Heart right ventricle (tissue), 16 donors: ENCODE measurements at regions not wholly inside any gene's neighbourhood (a gene's known extent, or its start where the extent isn't known, plus 50 kb on each side); places are given as distances from the start of the nearest gene placed in this dataset.

ENCODE experiments used
- ATAC-seq, 8 donors: fragments of 200-7000 bp; cut with Tn5 transposase; one replicate each; pipeline ENCODE4 v1.9.1; 2020; ENCODE audit warnings: mild to moderate bottlenecking in 8 of 8, moderate library complexity in 8 of 8, moderate number of reproducible peaks in 1 of 8
- DNase-seq, 2 donors: peaks; one replicate each; pipeline ENCODE4 v3.0.0-alpha.2; 2020
- H3K27ac ChIP-seq, 10 donors: fragments of 200-600 bp; sonication (generic) in 2 of 10; one replicate each; pipeline versions ENCODE4 v1.5.0 to v1.8.0; 2020 to 2022; ENCODE audit warnings: mild to moderate bottlenecking in 3 of 10
- H3K27me3 ChIP-seq, 7 donors: fragments of 200-600 bp; one replicate each; pipeline ENCODE4 v1.8.0; 2021 to 2022; ENCODE audit warnings: mild to moderate bottlenecking in 2 of 7
- H3K36me3 ChIP-seq, 9 donors: fragments of 200-600 bp; sonication (generic) in 1 of 9; one replicate each; pipeline versions ENCODE4 v1.5.0 to v1.8.0; 2020 to 2022; ENCODE audit warnings: mild to moderate bottlenecking in 2 of 9
- H3K4me1 ChIP-seq, 9 donors: fragments of 200-600 bp; sonication (generic) in 1 of 9; one replicate each; pipeline versions ENCODE4 v1.5.0 to v1.8.0; 2020 to 2022; ENCODE audit warnings: mild to moderate bottlenecking in 4 of 9
- H3K4me3 ChIP-seq, 10 donors: fragments of 200-600 bp; sonication (generic) in 2 of 10; one replicate each; pipeline versions ENCODE4 v1.5.0 to v1.8.0; 2020 to 2022; ENCODE audit warnings: mild to moderate bottlenecking in 7 of 10, moderate library complexity in 2 of 10
- H3K9me3 ChIP-seq, 11 donors: fragments of 200-600 bp in 10 of 11; sonication (generic) in 2 of 11; one replicate each; pipeline versions ENCODE4 v1.5.0 to v1.8.0; 2013 to 2022; ENCODE audit warnings: mild to moderate bottlenecking in 2 of 11, control low read depth in 1 of 11, moderate library complexity in 1 of 11
- WGBS, 2 donors: extraction: QIAGEN DNeasy Blood & Tissue Kit; methylation state at CpG; one replicate each; pipeline ENCODE4 v1.1.7; 2013; ENCODE audit warnings: inconsistent platforms in 1 of 2; 5-methylcytosine and 5-hydroxymethylcytosine counted together
- intact Hi-C, 10 donors: fragments of 100-400 bp; cut with DNase I; formaldehyde crosslinking; loops; one replicate each; pipeline versions ENCODE4 v1.11.1 to v1.14.2; 2022
- TF ChIP-seq, protein P1 (sequence below), 9 donors: fragments of 200-600 bp; sonication (generic) in 2 of 9; IDR thresholded peaks; one replicate each; pipeline versions ENCODE4 v1.5.0 to v1.8.0; 2021 to 2022; ENCODE audit warnings: antibody characterized with exemption in 9 of 9, mild to moderate bottlenecking in 5 of 9, moderate library complexity in 1 of 9
- donor health status: Arrhythmogenic right ventricular cardiomyopathy.
- donor health status: ischemic (EF 13 %, LVEDD 7.1; RV severe dilation, severe dysfunction).
- donor health status: healthy with polysubstance abuse.
- donor health status: DM: no; HTN: yes; CAD: no.
- donor health status: DM: no; HTN: no; CAD: no.
- donor health status: ischemic (EF 25% LVEDD 6.9; RV normal size, moderate dysfunction).
- donor health status: ischemic (EF 25% LVEDD 5.7; RV mildly dilated, moderate dysfunction).
- donor health status: healthy.
- donor health status: DM: yes; HTN: yes; CAD: no.
- donor health status: Ischemic cardiomyopathy.
- donor health status: ischemic (EF 35%, LVEDD 5.7; RV mildly dilated, moderate dysfunction).
- donor health status: nonischemic (EF 11% LVEDD 7.7; RV severe dilation, severe dysfunction).
- donor health status: DM: yes; HTN: yes; CAD: no.
- donor health status: PGD.
- donor health status: ischemic (EF 29% LVEDD 5.4; RV normal size, mild dysfunction).
- donor health status: nonischemic (EF 23%, LVEDD 6.1; RV moderate dilation, normal function).

DNA sequence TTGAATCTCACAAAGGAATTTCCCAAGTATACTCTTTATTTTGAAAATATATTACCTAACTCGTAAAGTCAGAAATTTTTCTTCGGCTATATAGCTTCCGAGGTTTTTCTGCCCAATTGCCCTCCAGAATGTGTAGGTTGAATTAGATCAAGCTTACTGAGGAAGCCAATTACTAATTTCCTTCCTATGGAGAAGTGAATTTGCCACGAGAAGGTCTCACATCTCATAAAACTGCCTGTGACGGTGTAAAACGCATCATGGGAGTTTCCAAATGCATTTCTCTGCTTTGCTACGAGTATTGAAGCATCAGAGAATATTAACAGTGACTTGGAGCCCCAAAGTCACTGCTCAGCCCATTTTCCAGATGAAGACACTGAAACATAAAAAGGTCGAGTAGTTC lies 262.3 kb downstream of the PTBP2 start:
- no peaks in the 10 kb centered on the region for H3K36me3 ChIP-seq
- WGBS, 2 donors: 82 to 88% methylated on average over 8 of the region's 8 CpGs
- H3K9me3 ChIP-seq: no peaks in the 10 kb centered on the region
- H3K4me1 ChIP-seq: no peaks in the 10 kb centered on the region
- no peak for DNase-seq
- no peak for ATAC-seq
- no peak overlapping the region for H3K4me3 ChIP-seq
- no peak overlapping the region for H3K27ac ChIP-seq
- TF ChIP-seq, protein P1, sequence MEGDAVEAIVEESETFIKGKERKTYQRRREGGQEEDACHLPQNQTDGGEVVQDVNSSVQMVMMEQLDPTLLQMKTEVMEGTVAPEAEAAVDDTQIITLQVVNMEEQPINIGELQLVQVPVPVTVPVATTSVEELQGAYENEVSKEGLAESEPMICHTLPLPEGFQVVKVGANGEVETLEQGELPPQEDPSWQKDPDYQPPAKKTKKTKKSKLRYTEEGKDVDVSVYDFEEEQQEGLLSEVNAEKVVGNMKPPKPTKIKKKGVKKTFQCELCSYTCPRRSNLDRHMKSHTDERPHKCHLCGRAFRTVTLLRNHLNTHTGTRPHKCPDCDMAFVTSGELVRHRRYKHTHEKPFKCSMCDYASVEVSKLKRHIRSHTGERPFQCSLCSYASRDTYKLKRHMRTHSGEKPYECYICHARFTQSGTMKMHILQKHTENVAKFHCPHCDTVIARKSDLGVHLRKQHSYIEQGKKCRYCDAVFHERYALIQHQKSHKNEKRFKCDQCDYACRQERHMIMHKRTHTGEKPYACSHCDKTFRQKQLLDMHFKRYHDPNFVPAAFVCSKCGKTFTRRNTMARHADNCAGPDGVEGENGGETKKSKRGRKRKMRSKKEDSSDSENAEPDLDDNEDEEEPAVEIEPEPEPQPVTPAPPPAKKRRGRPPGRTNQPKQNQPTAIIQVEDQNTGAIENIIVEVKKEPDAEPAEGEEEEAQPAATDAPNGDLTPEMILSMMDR (IDR thresholded peaks at IDR 0.05): no peak
- intact Hi-C loops: no loop called here
- no peaks in the 10 kb centered on the region for H3K27me3 ChIP-seq

DNA sequence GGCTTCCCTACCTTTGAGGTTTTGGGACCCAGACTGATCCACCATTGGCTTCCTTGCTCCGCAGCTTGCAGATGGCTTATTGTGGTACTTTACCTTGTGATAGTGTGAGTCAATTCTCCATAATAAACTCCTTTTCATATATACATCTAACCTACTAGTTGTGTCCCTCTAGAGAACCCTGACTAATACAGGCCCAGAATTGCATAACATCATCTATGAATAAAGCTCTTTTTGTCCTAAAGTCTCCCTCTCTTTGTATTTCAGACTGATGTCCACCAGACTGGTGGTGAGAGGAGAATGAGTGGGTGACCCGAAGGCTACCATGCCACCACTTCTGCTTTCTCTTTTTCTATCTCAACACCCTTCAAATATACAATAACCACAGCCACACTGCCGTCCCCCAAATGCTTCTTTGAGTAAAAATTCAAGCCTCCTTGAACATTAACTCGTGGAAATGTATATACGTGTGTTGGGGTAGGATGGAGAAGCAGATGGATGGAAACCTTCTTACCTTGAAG lies 265.7 kb downstream of the PTBP2 start:
- no peaks in the 10 kb centered on the region for H3K36me3 ChIP-seq
- no peak for DNase-seq
- H3K27me3 ChIP-seq: no peaks in the 10 kb centered on the region
- no peak overlapping the region for H3K27ac ChIP-seq
- 91% methylated on average over 5 of the region's 5 CpGs for WGBS, 2 donors
- intact Hi-C loops: no loop called here
- H3K9me3 ChIP-seq: no peaks in the 10 kb centered on the region
- no peak for ATAC-seq
- H3K4me3 ChIP-seq: no peak overlapping the region
- TF ChIP-seq, protein P1 (IDR thresholded peaks at IDR 0.05): no peak
- no peaks in the 10 kb centered on the region for H3K4me1 ChIP-seq

DNA sequence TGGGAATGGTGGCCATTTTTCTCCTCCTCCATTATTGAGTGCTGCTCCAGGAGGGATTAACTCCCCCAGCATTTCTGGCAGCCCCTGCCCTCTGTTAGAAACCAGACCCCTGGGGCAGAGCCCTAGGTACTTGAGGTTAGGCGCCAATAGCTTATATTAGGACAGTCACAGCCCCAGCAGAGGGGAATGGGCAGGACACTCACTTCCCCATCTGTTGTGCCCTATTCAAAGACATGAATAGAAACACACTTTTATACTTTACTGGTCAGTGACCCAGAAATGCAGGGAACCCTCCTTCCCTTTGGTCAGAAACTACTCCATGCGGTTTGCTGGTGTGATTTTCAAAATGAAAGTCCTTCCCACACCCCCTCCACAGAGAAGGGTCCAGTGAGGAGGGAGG lies 267.7 kb downstream of the PTBP2 start:
- Histone ChIP-seq H3K4me3 (no peak overlapping the region), H3K36me3 (no peaks in the 10 kb centered on the region), H3K9me3 (no peaks in the 10 kb centered on the region), H3K4me1 (no peaks in the 10 kb centered on the region), H3K27ac (no peak overlapping the region), H3K27me3 (no peaks in the 10 kb centered on the region)
- DNase-seq (no peak), ATAC-seq (no peak)
- WGBS, 2 donors: 83 to 91% methylated on average over 2 of the region's 2 CpGs
- TF ChIP-seq, protein P1 (IDR thresholded peaks at IDR 0.05): no peak
- intact Hi-C loops: no loop called here

DNA sequence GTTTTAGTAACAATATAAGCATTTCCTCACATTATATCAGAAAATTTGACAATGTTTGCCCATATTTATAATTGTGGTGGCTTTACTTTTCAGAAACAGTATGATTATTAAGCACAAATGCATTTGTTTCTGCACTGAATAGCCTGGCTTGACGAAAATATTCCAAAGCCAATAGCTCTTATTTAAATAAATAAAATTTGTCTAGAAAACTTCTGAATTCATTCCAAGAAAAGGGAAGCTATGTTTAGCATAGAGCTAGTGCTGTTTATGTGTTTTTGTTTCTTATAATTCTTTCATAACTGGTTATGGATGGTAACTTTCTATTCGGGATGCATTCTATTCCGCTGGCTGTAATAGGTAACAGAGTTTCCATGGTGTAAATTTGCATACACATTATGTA lies 268.6 kb downstream of the PTBP2 start:
- H3K4me3 ChIP-seq: no peak overlapping the region
- TF ChIP-seq, protein P1 (IDR thresholded peaks at IDR 0.05): no peak

More for the DNA sequence above, 268.6 kb downstream of the PTBP2 start:
- Histone ChIP-seq H3K9me3 (no peaks in the 10 kb centered on the region), H3K4me1 (no peaks in the 10 kb centered on the region), H3K36me3 (no peaks in the 10 kb centered on the region), H3K27ac (no peak overlapping the region), H3K27me3 (no peaks in the 10 kb centered on the region)
- ATAC-seq: no peak
- intact Hi-C loops: no loop called here
- no peak for DNase-seq
- WGBS, 2 donors: 84 to 86% methylated on average over 3 of the region's 3 CpGs
